ENCODE measurements at regions not wholly inside any gene's neighbourhood (a gene's known extent, or its start where the extent isn't known, plus 50 kb on each side); places are given as distances from the start of the nearest gene placed in this dataset.
"Not testable (repeated sequence)": the region's sequence is repeated elsewhere in the genome, so short reads cannot be mapped to it uniquely, and the experiment has no call there.

- ChIA-PET POLR2A (no interaction called here), CTCF (no interaction called here)
- no peak for TF ChIP-seq TARDBP (IDR thresholded peaks at IDR 0.05)
- no peak for DNase-seq (ENCODE audit: extremely low spot score)
These were observed 661.6 kb upstream of the TMPRSS15 start for GRCh38 chr21:19065164-19065563.

GRCh38 chr21:19076031-19076430, 672.4 kb upstream of the TMPRSS15 start:
- TF ChIP-seq FOXK2 (IDR thresholded peaks at IDR 0.05) (no peak), TARDBP (IDR thresholded peaks at IDR 0.05) (no peak), ELF4 (IDR thresholded peaks at IDR 0.05) (no peak), NFRKB (IDR thresholded peaks at IDR 0.05) (no peak), HDGF (IDR thresholded peaks at IDR 0.05; ENCODE audit: borderline replicate concordance) (no peak), ARNT (IDR thresholded peaks at IDR 0.05) (no peak), L3MBTL2 (conservative IDR thresholded peaks at IDR 0.05) (no peak), ZNF384 (IDR thresholded peaks at IDR 0.05) (no peak)
- POLR2A ChIA-PET = no interaction called here
- no peak for DNase-seq (ENCODE audit: extremely low spot score)
- CTCF ChIA-PET = no interaction called here

DNA sequence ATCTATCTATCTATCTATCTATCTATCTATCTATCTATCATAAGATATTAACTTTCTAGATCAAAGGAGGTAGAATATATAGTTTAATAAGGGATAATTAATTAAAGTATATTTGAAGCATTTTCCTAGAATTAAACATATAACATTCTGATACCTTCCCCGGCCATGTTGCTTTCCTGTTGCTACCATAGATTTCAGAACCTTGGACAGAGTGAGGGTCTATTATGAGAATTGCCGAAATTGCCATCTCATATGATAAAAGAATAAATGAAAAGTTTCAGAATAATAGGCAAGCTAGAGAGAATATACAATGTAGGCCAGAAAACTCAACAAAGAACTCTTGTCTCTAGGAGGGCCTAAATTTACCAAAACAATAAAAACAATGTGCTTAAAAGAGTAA, 706.1 kb upstream of the TMPRSS15 start:
- TF ChIP-seq HDGF (IDR thresholded peaks at IDR 0.05; ENCODE audit: borderline replicate concordance) (no peak), CTBP1 (IDR thresholded peaks at IDR 0.05; ENCODE audit: borderline replicate concordance) (no peak), LEF1 (IDR thresholded peaks at IDR 0.05; ENCODE audit: borderline replicate concordance) (no peak), TARDBP (IDR thresholded peaks at IDR 0.05) (no peak), FOXM1 (IDR thresholded peaks at IDR 0.05; ENCODE audit: borderline replicate concordance) (no peak)
- DNase-seq (ENCODE audit: extremely low spot score) = no peak
- CTCF ChIA-PET = no interaction called here

GRCh38 chr21:19119259-19119658, 715.7 kb upstream of the TMPRSS15 start:
- CTCF ChIA-PET; POLR2A ChIA-PET; DNase-seq (ENCODE audit: extremely low spot score): not testable (repeated sequence)

More for the DNA sequence above, 706.1 kb upstream of the TMPRSS15 start:
- POLR2A ChIA-PET = no interaction called here

DNA sequence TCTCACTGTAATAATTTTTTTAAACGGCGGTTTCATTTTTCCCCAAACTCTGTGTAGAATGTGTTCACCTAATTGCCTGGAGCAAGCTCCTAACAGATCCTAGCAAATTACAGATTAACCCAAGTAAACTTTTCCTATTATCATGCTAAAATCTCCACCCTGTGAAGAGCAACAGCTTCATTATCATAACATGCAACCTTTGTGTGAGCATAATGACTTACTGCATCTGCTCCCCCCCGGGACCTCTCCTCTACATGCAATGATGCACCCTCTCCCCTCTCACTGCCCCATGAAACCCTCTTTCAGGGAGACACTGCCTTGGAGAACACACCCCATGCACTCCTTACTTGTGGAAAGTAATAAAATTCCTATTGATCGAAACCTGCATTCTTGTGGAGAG, 717.0 kb upstream of the TMPRSS15 start:
- POLR2A ChIA-PET = no interaction called here
- CTCF ChIA-PET = no interaction called here
- TF ChIP-seq PKNOX1 (IDR thresholded peaks at IDR 0.05) = no peak
- TF ChIP-seq SP1 (IDR thresholded peaks at IDR 0.05) = no peak
- TF ChIP-seq FOXA1 (IDR thresholded peaks at IDR 0.05) = no peak
- TF ChIP-seq FOXM1 (IDR thresholded peaks at IDR 0.05; ENCODE audit: borderline replicate concordance) = no peak
- TF ChIP-seq CTBP1 (IDR thresholded peaks at IDR 0.05; ENCODE audit: borderline replicate concordance) = no peak
- TF ChIP-seq HDGF (IDR thresholded peaks at IDR 0.05; ENCODE audit: borderline replicate concordance) = no peak
- TF ChIP-seq L3MBTL2 (conservative IDR thresholded peaks at IDR 0.05) = no peak
- TF ChIP-seq ARNT (IDR thresholded peaks at IDR 0.05) = no peak
- TF ChIP-seq BHLHE40 (IDR thresholded peaks at IDR 0.05; ENCODE audit: borderline replicate concordance) = no peak
- no peak for TF ChIP-seq SUZ12 (IDR thresholded peaks at IDR 0.05)
- TF ChIP-seq TARDBP (IDR thresholded peaks at IDR 0.05) = no peak
- TF ChIP-seq FOXK2 (IDR thresholded peaks at IDR 0.05) = no peak
- TF ChIP-seq LEF1 (IDR thresholded peaks at IDR 0.05; ENCODE audit: borderline replicate concordance) = no peak
- no peak for TF ChIP-seq ELF4 (IDR thresholded peaks at IDR 0.05)
- TF ChIP-seq ZNF384 (IDR thresholded peaks at IDR 0.05) = no peak
- TF ChIP-seq NFRKB (IDR thresholded peaks at IDR 0.05) = no peak
- no peak for DNase-seq (ENCODE audit: extremely low spot score)

GRCh38 chr21:19122356-19122755, 718.8 kb upstream of the TMPRSS15 start:
- TF ChIP-seq ARNT (IDR thresholded peaks at IDR 0.05) = no peak
- no peak for TF ChIP-seq FOXA1 (IDR thresholded peaks at IDR 0.05)
- no peak for TF ChIP-seq PKNOX1 (IDR thresholded peaks at IDR 0.05)
- TF ChIP-seq NFRKB (IDR thresholded peaks at IDR 0.05) = no peak
- no peak for TF ChIP-seq TARDBP (IDR thresholded peaks at IDR 0.05)
- no peak for TF ChIP-seq SUZ12 (IDR thresholded peaks at IDR 0.05)
- TF ChIP-seq FOXK2 (IDR thresholded peaks at IDR 0.05) = no peak
- TF ChIP-seq L3MBTL2 (conservative IDR thresholded peaks at IDR 0.05) = no peak
- no peak for TF ChIP-seq BHLHE40 (IDR thresholded peaks at IDR 0.05; ENCODE audit: borderline replicate concordance)
- TF ChIP-seq FOXM1 (IDR thresholded peaks at IDR 0.05; ENCODE audit: borderline replicate concordance) = no peak
- no peak for DNase-seq (ENCODE audit: extremely low spot score)
- POLR2A ChIA-PET = no interaction called here
- CTCF ChIA-PET = no interaction called here

DNA sequence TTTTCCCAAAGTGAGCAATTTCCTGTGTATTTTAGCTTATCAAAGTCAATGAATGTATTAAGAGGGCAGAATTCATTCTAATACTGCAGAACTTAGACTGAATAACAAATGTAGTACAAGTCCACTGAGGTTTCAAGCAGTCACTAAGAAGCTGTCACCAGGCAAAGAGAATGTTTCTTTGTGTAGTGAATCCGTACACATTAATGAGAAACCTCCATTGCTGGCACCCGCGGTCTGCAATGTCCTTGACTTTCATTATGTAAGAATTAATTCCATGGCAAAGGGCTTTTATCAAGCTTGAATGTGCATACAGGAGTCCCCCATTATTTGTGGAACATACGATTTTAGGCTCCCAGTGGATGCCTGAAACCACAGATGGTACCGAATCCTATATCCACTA, 719.5 kb upstream of the TMPRSS15 start:
- no peak for DNase-seq (ENCODE audit: extremely low spot score)
- ChIA-PET CTCF (no interaction called here), POLR2A (no interaction called here)
- TF ChIP-seq ZNF384 (IDR thresholded peaks at IDR 0.05) (no peak), FOXK2 (IDR thresholded peaks at IDR 0.05) (no peak), SUZ12 (IDR thresholded peaks at IDR 0.05) (no peak), TARDBP (IDR thresholded peaks at IDR 0.05) (no peak), SP1 (IDR thresholded peaks at IDR 0.05) (no peak), HDGF (IDR thresholded peaks at IDR 0.05; ENCODE audit: borderline replicate concordance) (no peak), NFRKB (IDR thresholded peaks at IDR 0.05) (no peak), L3MBTL2 (conservative IDR thresholded peaks at IDR 0.05) (no peak), FOXM1 (IDR thresholded peaks at IDR 0.05; ENCODE audit: borderline replicate concordance) (no peak), FOXA1 (IDR thresholded peaks at IDR 0.05) (no peak), PKNOX1 (IDR thresholded peaks at IDR 0.05) (no peak), LEF1 (IDR thresholded peaks at IDR 0.05; ENCODE audit: borderline replicate concordance) (no peak), ARNT (IDR thresholded peaks at IDR 0.05) (no peak), ELF4 (IDR thresholded peaks at IDR 0.05) (no peak), BHLHE40 (IDR thresholded peaks at IDR 0.05; ENCODE audit: borderline replicate concordance) (no peak)

Measured in HEK293T (cell line).